DLD1 (cell line): ENCODE measurements at regions not wholly inside any gene's neighbourhood (a gene's known extent, or its start where the extent isn't known, plus 50 kb on each side); places are given as distances from the start of the nearest gene placed in this dataset.

Source experiments
- in situ Hi-C: cut with HindIII; loops from 2 replicates; pipeline ENCODE4 v1.10.0; 2017; ENCODE audit warnings: low sequenced_read_pairs

- in situ Hi-C loops: no loop called here
Measured at GRCh38 chr3:72115307-72115706, 330.4 kb upstream of the PROK2 start.

GRCh38 chr3:72114773-72115172 lies 329.8 kb upstream of the PROK2 start:
- in situ Hi-C loops: no loop called here

- in situ Hi-C loops: no loop called here
Measured at GRCh38 chr3:72113964-72114363, 329.0 kb upstream of the PROK2 start.

- in situ Hi-C loops: no loop called here
Measured at GRCh38 chr3:72113564-72113963, 328.6 kb upstream of the PROK2 start.

- in situ Hi-C loops: no loop called here
Measured at GRCh38 chr3:72112435-72112834, 327.5 kb upstream of the PROK2 start.

- in situ Hi-C loops: no loop called here
Measured at GRCh38 chr3:72111265-72112205, 326.6 kb upstream of the PROK2 start.

GRCh38 chr3:72109327-72110259 lies 324.6 kb upstream of the PROK2 start:
- in situ Hi-C loops: no loop called here

GRCh38 chr3:72105306-72105705 lies 320.4 kb upstream of the PROK2 start:
- in situ Hi-C loops: no loop called here

GRCh38 chr3:72102112-72102616 lies 317.2 kb upstream of the PROK2 start:
- in situ Hi-C loops: no loop called here

- in situ Hi-C loops: no loop called here
Measured at GRCh38 chr3:72101494-72101893, 316.5 kb upstream of the PROK2 start.

- in situ Hi-C loops: no loop called here
Measured at GRCh38 chr3:72100601-72101187, 315.7 kb upstream of the PROK2 start.

- in situ Hi-C loops: no loop called here
Measured at GRCh38 chr3:72100080-72100511, 315.1 kb upstream of the PROK2 start.

GRCh38 chr3:72099326-72100079 lies 314.6 kb upstream of the PROK2 start:
- in situ Hi-C loops: no loop called here

- in situ Hi-C loops: no loop called here
Measured at GRCh38 chr3:72097053-72097452, 312.1 kb upstream of the PROK2 start.

- in situ Hi-C loops: no loop called here
Measured at GRCh38 chr3:72095521-72095920, 310.6 kb upstream of the PROK2 start.

GRCh38 chr3:72093992-72094334 lies 309.0 kb upstream of the PROK2 start:
- in situ Hi-C loops: no loop called here

- in situ Hi-C loops: no loop called here
Measured at GRCh38 chr3:72093270-72093991, 308.5 kb upstream of the PROK2 start.

GRCh38 chr3:72092778-72093177 lies 307.8 kb upstream of the PROK2 start:
- in situ Hi-C loops: no loop called here

- in situ Hi-C loops: no loop called here
Measured at GRCh38 chr3:72088486-72089025, 303.6 kb upstream of the PROK2 start.
